Brain microvascular endothelial cell (primary cell): ENCODE measurements at regions not wholly inside any gene's neighbourhood (a gene's known extent, or its start where the extent isn't known, plus 50 kb on each side); places are given as distances from the start of the nearest gene placed in this dataset.

Experiments used
- DNase-seq: peaks from one replicate; pipeline ENCODE4 v3.0.0-alpha.2; 2020
- H3K27ac ChIP-seq: fragments of 250-450 bp; sonication (Bioruptor Pico); 2 replicates; pipeline ENCODE4 v1.5.1; 2020; ENCODE audit warnings: mild to moderate bottlenecking, moderate library complexity
- H3K27me3 ChIP-seq: fragments of 250-450 bp; sonication (Bioruptor Pico); replicated peaks from 2 replicates; pipeline ENCODE4 v1.5.1; 2020; ENCODE audit warnings: mild to moderate bottlenecking
- H3K36me3 ChIP-seq: fragments of 250-450 bp; sonication (Bioruptor Pico); replicated peaks from 2 replicates; pipeline ENCODE4 v1.5.1; 2020; ENCODE audit warnings: mild to moderate bottlenecking
- H3K4me3 ChIP-seq: 2 replicates; pipeline ENCODE4 v1.5.1; 2011; ENCODE audit warnings: low read depth, mild to moderate bottlenecking, control low read depth, low read length, moderate library complexity
- CTCF ChIP-seq: IDR thresholded peaks from 2 replicates; pipeline ENCODE4 v1.5.1; 2011; ENCODE audit warnings: low read depth, mild to moderate bottlenecking, moderate library complexity, low read length, control low read depth, inconsistent platforms; ENCODE audit errors: missing control alignments
- in situ Hi-C: cut with HindIII; loops from 2 replicates; pipeline ENCODE4 v1.10.0; 2017; ENCODE audit warnings: low sequenced_read_pairs, low pct_ligation_motif_present

GRCh38 chr18:73059280-73059679, 191.5 kb upstream of the NETO1 start:
- no peak for TF ChIP-seq CTCF
- no peak for DNase-seq
- in situ Hi-C loops: no loop called here
- no peaks in the 10 kb centered on the region for H3K27me3 ChIP-seq
- no peak overlapping the region for H3K4me3 ChIP-seq
- no peaks in the 10 kb centered on the region for H3K36me3 ChIP-seq
- H3K27ac ChIP-seq: no peak overlapping the region

- Histone ChIP-seq H3K36me3 (no peaks in the 10 kb centered on the region), H3K27me3 (no peaks in the 10 kb centered on the region), H3K4me3 (no peak overlapping the region), H3K27ac (no peak overlapping the region)
- no peak for TF ChIP-seq CTCF
- DNase-seq: no peak
- in situ Hi-C loops: no loop called here
Measured at GRCh38 chr18:73047688-73048087, 179.9 kb upstream of the NETO1 start.

GRCh38 chr18:73045037-73045436, 177.2 kb upstream of the NETO1 start:
- no peak for TF ChIP-seq CTCF
- DNase-seq: no peak
- H3K4me3 ChIP-seq: no peak overlapping the region
- in situ Hi-C loops: no loop called here
- H3K27ac ChIP-seq: no peak overlapping the region
- H3K27me3 ChIP-seq: no peaks in the 10 kb centered on the region
- H3K36me3 ChIP-seq: no peaks in the 10 kb centered on the region

DNA sequence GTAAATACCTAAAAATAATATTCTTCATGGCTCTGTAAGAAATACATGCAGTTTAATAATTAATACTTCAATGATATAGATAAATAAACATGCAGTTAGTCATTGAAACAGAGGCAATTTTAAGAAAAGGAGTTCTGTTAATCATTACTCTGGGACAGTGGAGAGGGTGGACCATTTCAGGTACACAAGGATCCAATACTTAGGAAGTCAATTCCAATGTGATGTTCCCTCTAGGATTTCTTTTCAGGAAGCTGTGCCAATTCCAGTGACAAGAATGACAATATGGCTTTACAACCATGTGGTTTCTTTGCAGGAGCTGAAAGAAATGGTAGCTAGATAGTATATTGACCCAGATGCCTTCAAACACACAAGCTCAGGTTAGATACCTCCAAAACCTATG, 175.8 kb upstream of the NETO1 start:
- Histone ChIP-seq H3K27me3 (no peaks in the 10 kb centered on the region), H3K36me3 (no peaks in the 10 kb centered on the region), H3K4me3 (no peak overlapping the region), H3K27ac (no peak overlapping the region)
- DNase-seq: no peak
- in situ Hi-C loops: no loop called here
- TF ChIP-seq CTCF: no peak

DNA sequence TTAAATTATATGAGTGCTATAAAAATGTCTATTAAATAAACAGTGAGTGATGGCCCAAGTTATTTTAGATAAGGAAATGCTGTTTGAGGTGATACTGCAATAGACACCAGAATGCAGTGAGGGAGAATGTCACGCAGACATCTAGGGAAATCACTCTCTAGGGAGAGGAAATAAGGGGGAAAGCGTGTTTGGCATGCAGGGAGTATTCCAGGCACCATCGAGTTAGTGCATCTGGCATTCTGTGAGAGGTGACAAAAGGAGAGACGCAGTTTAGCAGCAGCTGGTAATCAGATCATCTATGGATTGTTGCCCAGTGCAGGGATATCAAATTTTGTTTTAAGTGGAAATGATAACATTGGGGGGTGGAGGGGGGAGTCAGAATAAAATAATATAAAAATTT, 175.4 kb upstream of the NETO1 start:
- no peak for TF ChIP-seq CTCF
- no peaks in the 10 kb centered on the region for H3K27me3 ChIP-seq
- no peak overlapping the region for H3K4me3 ChIP-seq
- DNase-seq: no peak
- no peaks in the 10 kb centered on the region for H3K36me3 ChIP-seq
- in situ Hi-C loops: no loop called here
- H3K27ac ChIP-seq: no peak overlapping the region

GRCh38 chr18:73040247-73040646, 172.5 kb upstream of the NETO1 start:
- no peak overlapping the region for H3K27ac ChIP-seq
- no peak for TF ChIP-seq CTCF
- in situ Hi-C loops: no loop called here

More at GRCh38 chr18:73040247-73040646, 172.5 kb upstream of the NETO1 start:
- Histone ChIP-seq H3K27me3 (no peaks in the 10 kb centered on the region), H3K4me3 (no peak overlapping the region), H3K36me3 (no peaks in the 10 kb centered on the region)
- DNase-seq: no peak
